Muscle of leg (tissue), 3 donors: ENCODE measurements at regions not wholly inside any gene's neighbourhood (a gene's known extent, or its start where the extent isn't known, plus 50 kb on each side); places are given as distances from the start of the nearest gene placed in this dataset.

Experiments
- DNase-seq: peaks from one replicate; pipeline ENCODE4 v3.0.0; 2013
- H3K27ac ChIP-seq: one replicate; pipeline ENCODE4 v1.5.1; 2013; ENCODE audit warnings: mild to moderate bottlenecking, low read length, control low read depth
- H3K27me3 ChIP-seq: one replicate; pipeline ENCODE4 v1.6.1; 2013; ENCODE audit warnings: low read length; ENCODE audit not compliant: control insufficient read depth, insufficient read depth
- H3K36me3 ChIP-seq: one replicate; pipeline ENCODE4 v1.6.1; 2013; ENCODE audit warnings: low read length; ENCODE audit not compliant: control insufficient read depth, insufficient read depth
- H3K4me1 ChIP-seq: one replicate; pipeline ENCODE4 v1.6.1; 2013; ENCODE audit warnings: low read length; ENCODE audit not compliant: control insufficient read depth, insufficient read depth
- H3K4me3 ChIP-seq: one replicate; pipeline ENCODE4 v1.5.1; 2013; ENCODE audit warnings: low read length, control low read depth
- H3K9me3 ChIP-seq: replicated peaks from 2 replicates; pipeline ENCODE4 v1.6.1; 2013; ENCODE audit warnings: low read depth, low read length; ENCODE audit not compliant: control insufficient read depth
- WGBS: methylation state at CpG from one replicate; pipeline ENCODE4 v1.1.5; 2013; ENCODE audit warnings: missing lambda C conversion rate; ENCODE audit not compliant: insufficient coverage; 5-methylcytosine and 5-hydroxymethylcytosine counted together

GRCh38 chr16:50462793-50463507 is 85.2 kb upstream of the NKD1 start:
- peaks cover 42% of the 10 kb centered on the region for H3K27me3 ChIP-seq
- peaks cover 6% of the 10 kb centered on the region for H3K4me1 ChIP-seq
- WGBS = 50% methylated on average over 10 of the region's 12 CpGs
- H3K4me3 ChIP-seq = no peak overlapping the region
- no peak overlapping the region for H3K27ac ChIP-seq
- DNase-seq = no peak
- H3K36me3 ChIP-seq = no peaks in the 10 kb centered on the region
- no peaks in the 10 kb centered on the region for H3K9me3 ChIP-seq

DNA sequence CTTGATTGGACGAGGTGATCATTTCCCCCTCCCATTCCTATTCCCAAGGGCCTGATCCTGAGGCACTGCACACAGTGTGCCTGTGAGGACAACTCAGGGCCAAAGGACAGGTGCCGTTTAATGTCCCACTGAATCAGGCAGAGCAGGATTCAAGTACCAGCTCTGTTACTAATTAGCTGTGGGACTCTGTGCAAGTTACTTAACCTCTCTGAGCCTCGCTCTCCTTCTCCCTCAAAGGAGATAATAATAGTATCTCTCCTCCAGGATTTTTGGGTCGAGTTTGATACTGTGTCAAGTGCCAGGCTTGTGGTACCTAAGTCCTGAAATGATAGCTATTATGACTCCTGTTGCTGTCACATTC is 86.8 kb upstream of the NKD1 start:
- no peak overlapping the region for H3K27ac ChIP-seq
- no peak overlapping the region for H3K4me3 ChIP-seq
- WGBS = 42% methylated on average over 2 of the region's 4 CpGs
- no peaks in the 10 kb centered on the region for H3K9me3 ChIP-seq
- no peaks in the 10 kb centered on the region for H3K36me3 ChIP-seq
- H3K4me1 ChIP-seq = no peaks in the 10 kb centered on the region
- peaks cover 37% of the 10 kb centered on the region for H3K27me3 ChIP-seq
- DNase-seq = no peak

DNA sequence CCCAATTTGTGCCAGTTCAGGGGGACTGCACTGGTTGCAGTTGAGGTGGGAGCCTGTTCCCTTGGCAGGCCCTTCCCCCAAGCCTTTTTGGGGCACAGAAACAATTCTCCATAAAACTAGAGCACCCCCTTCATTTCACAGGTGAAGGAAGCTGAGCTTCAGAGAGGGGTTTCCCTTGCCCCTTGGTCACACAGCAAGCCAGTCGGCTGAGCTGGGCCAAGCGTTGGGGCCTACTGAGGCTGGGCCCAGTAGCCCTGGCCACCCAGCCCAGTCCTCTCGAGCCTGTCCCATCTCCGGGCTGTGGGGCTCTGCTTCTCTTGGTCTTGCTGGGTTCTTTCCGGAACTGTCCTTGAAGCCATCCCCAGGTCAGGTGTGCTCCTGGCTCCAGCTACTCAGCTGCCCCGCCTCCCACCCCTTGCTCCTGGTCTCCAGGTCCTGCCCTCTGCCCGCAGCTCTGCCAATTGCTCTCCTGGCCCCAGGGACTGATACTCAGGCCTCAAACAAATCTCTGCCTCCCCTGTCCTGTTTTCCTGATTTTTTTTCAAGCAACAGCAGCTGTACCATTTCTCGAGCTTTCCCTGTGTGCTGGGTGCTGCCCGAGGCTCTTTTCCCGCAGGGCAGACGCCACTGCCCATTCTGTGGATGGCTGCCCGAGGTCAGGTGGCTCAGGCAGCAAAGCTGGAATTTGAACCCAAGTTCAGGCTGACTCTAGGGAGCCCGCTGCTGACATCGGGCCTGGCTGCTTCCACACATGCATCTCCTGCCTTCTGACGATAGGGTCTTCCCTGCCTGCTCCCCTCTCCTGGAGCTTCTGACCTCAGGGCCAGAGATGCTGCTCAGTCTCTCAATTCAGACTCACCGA is 87.4 kb upstream of the NKD1 start:
- DNase-seq = no peak
- H3K27me3 ChIP-seq = peaks cover 34% of the 10 kb centered on the region
- no peak overlapping the region for H3K27ac ChIP-seq
- no peak overlapping the region for H3K4me3 ChIP-seq
- peaks cover 3% of the 10 kb centered on the region for H3K4me1 ChIP-seq
- WGBS = 78% methylated on average over 16 of the region's 16 CpGs
- H3K36me3 ChIP-seq = no peaks in the 10 kb centered on the region
- H3K9me3 ChIP-seq = no peaks in the 10 kb centered on the region

GRCh38 chr16:50459496-50460080 is 88.6 kb upstream of the NKD1 start:
- 67% methylated on average over 7 of the region's 13 CpGs for WGBS
- H3K36me3 ChIP-seq = no peaks in the 10 kb centered on the region
- no peaks in the 10 kb centered on the region for H3K9me3 ChIP-seq
- no peak overlapping the region for H3K4me3 ChIP-seq
- no peak overlapping the region for H3K27ac ChIP-seq
- peaks cover 3% of the 10 kb centered on the region for H3K4me1 ChIP-seq
- H3K27me3 ChIP-seq = peaks cover 34% of the 10 kb centered on the region
- no peak for DNase-seq

- no peak for DNase-seq
- Histone ChIP-seq H3K36me3 (no peaks in the 10 kb centered on the region), H3K27ac (no peak overlapping the region), H3K4me1 (peaks cover 3% of the 10 kb centered on the region), H3K9me3 (no peaks in the 10 kb centered on the region), H3K27me3 (peaks cover 34% of the 10 kb centered on the region), H3K4me3 (no peak overlapping the region)
- 45% methylated on average over 12 of the region's 16 CpGs for WGBS
These were observed 89.3 kb upstream of the NKD1 start for GRCh38 chr16:50458667-50459495.

DNA sequence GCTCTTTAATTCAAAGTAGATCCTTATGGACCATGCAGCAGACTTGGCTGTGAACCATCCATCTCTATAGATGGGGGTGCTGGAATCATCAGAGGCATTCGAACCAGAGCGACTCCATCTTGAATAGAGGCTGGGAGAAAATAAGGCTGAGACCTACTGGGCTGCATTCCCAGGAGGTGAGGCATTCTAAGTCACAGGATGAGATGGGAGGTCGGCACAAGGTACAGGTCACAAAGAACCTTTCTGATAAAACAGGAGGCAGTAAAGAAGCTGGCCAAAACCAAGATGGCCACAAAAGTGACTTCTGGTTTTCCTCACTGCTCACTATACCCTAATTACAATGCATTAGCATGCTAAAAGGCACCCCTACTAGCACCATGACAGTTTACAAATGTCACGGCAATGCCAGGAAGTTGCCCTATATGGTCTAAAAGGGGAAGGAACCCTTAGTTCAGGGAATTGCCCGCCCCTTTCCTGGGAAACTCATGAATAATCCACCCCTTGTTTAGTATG is 89.2 kb upstream of the BRD7 start:
- no peak for DNase-seq
- no peak overlapping the region for H3K27ac ChIP-seq
- H3K4me1 ChIP-seq = peaks cover 3% of the 10 kb centered on the region
- H3K4me3 ChIP-seq = no peak overlapping the region
- peaks cover 31% of the 10 kb centered on the region for H3K27me3 ChIP-seq
- WGBS = 79% methylated on average over 2 of the region's 5 CpGs
- H3K9me3 ChIP-seq = no peaks in the 10 kb centered on the region
- H3K36me3 ChIP-seq = no peaks in the 10 kb centered on the region

DNA sequence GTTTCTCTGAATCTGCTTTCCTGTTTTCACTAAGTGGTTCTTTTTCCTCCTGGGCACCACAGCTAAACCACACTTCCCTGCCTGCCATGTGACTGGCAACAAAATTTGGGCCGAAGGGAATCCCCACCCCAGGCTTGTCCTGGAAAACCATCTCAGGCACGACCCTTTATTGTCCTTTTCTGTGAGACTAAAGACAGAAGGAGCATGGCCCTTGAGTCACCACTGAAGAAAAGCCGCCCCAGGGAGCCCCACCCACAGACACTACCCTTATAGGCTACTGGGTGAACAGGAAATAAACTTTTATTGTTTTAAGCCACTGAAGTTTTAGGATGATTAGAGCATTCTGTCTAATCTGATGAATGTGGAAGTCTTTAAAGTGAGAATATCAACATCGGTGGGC is 88.6 kb upstream of the BRD7 start:
- Histone ChIP-seq H3K36me3 (no peaks in the 10 kb centered on the region), H3K9me3 (no peaks in the 10 kb centered on the region), H3K4me1 (peaks cover 3% of the 10 kb centered on the region), H3K27ac (no peak overlapping the region), H3K4me3 (no peak overlapping the region), H3K27me3 (peaks cover 31% of the 10 kb centered on the region)
- DNase-seq = no peak
- 60% methylated on average over 1 of the region's 4 CpGs for WGBS

GRCh38 chr16:50455288-50455845 is 86.6 kb upstream of the BRD7 start:
- Histone ChIP-seq H3K27me3 (peaks cover 26% of the 10 kb centered on the region), H3K4me3 (no peak overlapping the region)
- 56% methylated on average over 5 of the region's 7 CpGs for WGBS

GRCh38 chr16:50453446-50453845 is 84.7 kb upstream of the BRD7 start:
- Histone ChIP-seq H3K4me3 (no peak overlapping the region), H3K27ac (no peak overlapping the region), H3K36me3 (no peaks in the 10 kb centered on the region), H3K9me3 (no peaks in the 10 kb centered on the region), H3K27me3 (peaks cover 21% of the 10 kb centered on the region), H3K4me1 (peaks cover 3% of the 10 kb centered on the region)
- WGBS = 93% methylated on average over 6 of the region's 7 CpGs
- no peak for DNase-seq

More at GRCh38 chr16:50455288-50455845, 86.6 kb upstream of the BRD7 start:
- H3K27ac ChIP-seq = no peak overlapping the region
- H3K9me3 ChIP-seq = no peaks in the 10 kb centered on the region
- no peaks in the 10 kb centered on the region for H3K36me3 ChIP-seq
- DNase-seq = no peak
- H3K4me1 ChIP-seq = peaks cover 3% of the 10 kb centered on the region
